ENCODE measurements at regions not wholly inside any gene's neighbourhood (a gene's known extent, or its start where the extent isn't known, plus 50 kb on each side); places are given as distances from the start of the nearest gene placed in this dataset.

GRCh38 chr10:117458571-117458970, 83.3 kb upstream of the PDZD8 start:
- TF ChIP-seq PHF8 (IDR thresholded peaks at IDR 0.05; ENCODE audit: borderline replicate concordance, low read depth) = no peak
- no peak for TF ChIP-seq EP300 (IDR thresholded peaks at IDR 0.05)
- no peak for TF ChIP-seq CTCF (IDR thresholded peaks at IDR 0.05)
- no peak for TF ChIP-seq USF2 (IDR thresholded peaks at IDR 0.05)
- no peak for TF ChIP-seq POLR2A (IDR thresholded peaks at IDR 0.05; ENCODE audit: low read length)
- no peak for TF ChIP-seq RFX5 (IDR thresholded peaks at IDR 0.05)
- no peak for TF ChIP-seq FOSL2 (IDR thresholded peaks at IDR 0.05)
- TF ChIP-seq FOSL2 (CRISPR knock-in tag; IDR thresholded peaks at IDR 0.05) = no peak
- TF ChIP-seq CHD2 (IDR thresholded peaks at IDR 0.05; ENCODE audit: low read length, partially characterized antibody) = no peak
- no peak for TF ChIP-seq TP53 (CRISPR knock-in tag; IDR thresholded peaks at IDR 0.05)
- no peak for TF ChIP-seq JUNB (IDR thresholded peaks at IDR 0.05)
- no peak for TF ChIP-seq MAX (IDR thresholded peaks at IDR 0.05)
- no peak for TF ChIP-seq KDM1A (IDR thresholded peaks at IDR 0.05; ENCODE audit: low read depth)
- TF ChIP-seq RAD21 (conservative IDR thresholded peaks at IDR 0.05 in 1 of 2, IDR thresholded peaks at IDR 0.05 in 1 of 2) = no peak
- no peak for TF ChIP-seq RARB (CRISPR knock-in tag; IDR thresholded peaks at IDR 0.05)

Measured in A549 (cell line).